ENCODE measurements at regions not wholly inside any gene's neighbourhood (a gene's known extent, or its start where the extent isn't known, plus 50 kb on each side); places are given as distances from the start of the nearest gene placed in this dataset.

DNA sequence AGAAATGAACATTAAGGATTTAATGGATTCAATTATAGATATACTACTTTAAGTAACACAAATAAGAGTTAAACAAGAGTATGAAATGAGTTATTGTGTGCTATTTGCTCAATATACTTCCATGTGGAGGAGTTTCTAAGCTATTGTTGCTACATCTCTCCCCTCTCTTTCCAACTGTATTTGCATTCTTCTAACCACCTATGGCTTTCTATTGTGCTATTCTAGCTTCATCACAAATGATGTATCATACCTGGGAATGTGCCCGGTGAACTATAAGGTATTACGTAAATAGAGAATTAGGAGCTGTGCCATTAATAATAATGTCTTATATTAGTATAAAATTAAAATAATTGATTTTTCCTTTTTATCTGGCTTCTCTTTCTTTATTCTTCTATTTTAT, 87.1 kb upstream of the PLEKHG7 start:
- H3K4me1 ChIP-seq, result no peaks in the 10 kb centered on the region
- H3K27ac ChIP-seq, result no peak overlapping the region
- 93 to 95% methylated on average over 2 of the region's 2 CpGs for WGBS, 2 donors
- intact Hi-C loops (cut with DNase I), result no loop called here
- no peaks in the 10 kb centered on the region for H3K27me3 ChIP-seq
- H3K9me3 ChIP-seq, result no peaks in the 10 kb centered on the region
- no peaks in the 10 kb centered on the region for H3K36me3 ChIP-seq
- DNase-seq, result no peak
- no peak overlapping the region for H3K4me3 ChIP-seq (replicated peaks in 1 of 3)
- TF ChIP-seq, protein P1, sequence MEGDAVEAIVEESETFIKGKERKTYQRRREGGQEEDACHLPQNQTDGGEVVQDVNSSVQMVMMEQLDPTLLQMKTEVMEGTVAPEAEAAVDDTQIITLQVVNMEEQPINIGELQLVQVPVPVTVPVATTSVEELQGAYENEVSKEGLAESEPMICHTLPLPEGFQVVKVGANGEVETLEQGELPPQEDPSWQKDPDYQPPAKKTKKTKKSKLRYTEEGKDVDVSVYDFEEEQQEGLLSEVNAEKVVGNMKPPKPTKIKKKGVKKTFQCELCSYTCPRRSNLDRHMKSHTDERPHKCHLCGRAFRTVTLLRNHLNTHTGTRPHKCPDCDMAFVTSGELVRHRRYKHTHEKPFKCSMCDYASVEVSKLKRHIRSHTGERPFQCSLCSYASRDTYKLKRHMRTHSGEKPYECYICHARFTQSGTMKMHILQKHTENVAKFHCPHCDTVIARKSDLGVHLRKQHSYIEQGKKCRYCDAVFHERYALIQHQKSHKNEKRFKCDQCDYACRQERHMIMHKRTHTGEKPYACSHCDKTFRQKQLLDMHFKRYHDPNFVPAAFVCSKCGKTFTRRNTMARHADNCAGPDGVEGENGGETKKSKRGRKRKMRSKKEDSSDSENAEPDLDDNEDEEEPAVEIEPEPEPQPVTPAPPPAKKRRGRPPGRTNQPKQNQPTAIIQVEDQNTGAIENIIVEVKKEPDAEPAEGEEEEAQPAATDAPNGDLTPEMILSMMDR (IDR thresholded peaks at IDR 0.05), result no peak
- TF ChIP-seq POLR2A (IDR thresholded peaks at IDR 0.05), result no peak

DNA sequence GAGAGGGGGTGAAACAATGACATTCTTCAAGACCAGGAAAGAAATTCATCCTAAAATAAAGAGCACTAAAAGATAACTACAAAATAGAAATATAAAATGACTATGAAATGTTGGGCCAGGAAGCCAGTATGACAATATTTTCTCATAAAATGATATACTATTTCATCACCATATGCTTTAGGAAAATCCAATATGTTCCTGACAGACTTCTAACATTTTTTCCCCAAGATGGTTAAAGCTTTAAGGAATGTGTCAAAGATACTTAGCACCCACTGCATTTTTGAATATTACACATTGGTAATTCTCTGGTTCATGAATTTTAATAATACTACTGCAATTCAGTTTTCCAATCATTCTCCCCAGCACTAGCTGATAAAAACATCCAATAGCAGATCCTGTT, 87.7 kb upstream of the PLEKHG7 start:
- Histone ChIP-seq H3K27ac (no peak overlapping the region), H3K9me3 (no peaks in the 10 kb centered on the region), H3K27me3 (no peaks in the 10 kb centered on the region), H3K4me1 (no peaks in the 10 kb centered on the region), H3K4me3 (replicated peaks in 1 of 3) (no peak overlapping the region), H3K36me3 (no peaks in the 10 kb centered on the region)
- intact Hi-C loops (cut with DNase I), result no loop called here
- DNase-seq, result no peak
- TF ChIP-seq, protein P1 (IDR thresholded peaks at IDR 0.05), result no peak
- TF ChIP-seq POLR2A (IDR thresholded peaks at IDR 0.05), result no peak

DNA sequence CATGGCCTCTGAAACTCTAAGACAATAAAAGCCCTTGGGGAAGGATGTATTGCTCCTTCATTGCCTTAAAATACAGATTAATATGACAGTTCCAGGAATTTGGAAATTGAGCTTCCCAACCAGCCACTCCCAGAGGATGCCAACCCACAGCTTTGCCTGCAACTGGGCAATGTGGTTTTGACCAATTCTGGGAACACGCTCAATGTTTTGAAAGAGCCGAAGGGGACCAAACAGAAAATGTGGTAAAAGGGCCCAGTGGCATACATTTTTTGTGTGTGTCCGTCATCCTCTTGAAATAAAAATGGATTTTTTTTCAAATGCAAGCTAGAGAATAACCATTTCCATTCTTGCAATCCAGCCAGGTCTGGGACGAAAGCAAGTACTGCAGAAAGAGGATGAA, 88.3 kb upstream of the PLEKHG7 start:
- 92 to 93% methylated on average over 4 of the region's 4 CpGs for WGBS, 2 donors
- no peaks in the 10 kb centered on the region for H3K9me3 ChIP-seq
- intact Hi-C loops (cut with DNase I), result no loop called here
- no peak overlapping the region for H3K27ac ChIP-seq
- no peaks in the 10 kb centered on the region for H3K36me3 ChIP-seq
- H3K4me3 ChIP-seq (replicated peaks in 1 of 3), result no peak overlapping the region
- no peaks in the 10 kb centered on the region for H3K4me1 ChIP-seq
- H3K27me3 ChIP-seq, result no peaks in the 10 kb centered on the region
- DNase-seq, result no peak
- TF ChIP-seq, protein P1 (IDR thresholded peaks at IDR 0.05), result no peak
- no peak for TF ChIP-seq POLR2A (IDR thresholded peaks at IDR 0.05)

DNA sequence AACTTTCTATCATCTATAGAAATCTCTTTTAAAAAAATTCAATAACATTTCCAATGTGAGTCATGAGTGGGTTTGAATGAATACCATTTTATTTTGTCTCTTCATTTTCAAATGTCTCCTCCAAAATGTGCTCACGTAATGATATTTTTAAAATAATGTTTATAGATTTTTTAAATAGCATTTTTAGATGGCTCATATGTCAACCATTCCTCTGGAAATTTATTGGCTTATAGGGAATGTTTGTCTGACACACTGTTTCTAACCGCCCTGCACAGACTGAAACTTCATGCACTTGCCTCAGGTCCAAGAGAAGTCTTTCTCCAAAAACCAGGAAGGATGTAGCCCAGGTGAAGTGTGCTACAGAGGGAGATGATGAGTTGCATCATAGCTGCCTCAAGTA, 88.8 kb upstream of the PLEKHG7 start:
- DNase-seq, result no peak
- TF ChIP-seq, protein P1 (IDR thresholded peaks at IDR 0.05), result no peak
- TF ChIP-seq POLR2A (IDR thresholded peaks at IDR 0.05), result no peak
- H3K4me3 ChIP-seq (replicated peaks in 1 of 3), result no peak overlapping the region
- no peaks in the 10 kb centered on the region for H3K27me3 ChIP-seq
- no peaks in the 10 kb centered on the region for H3K9me3 ChIP-seq
- intact Hi-C loops (cut with DNase I), result no loop called here
- H3K27ac ChIP-seq, result no peak overlapping the region
- no peaks in the 10 kb centered on the region for H3K36me3 ChIP-seq
- H3K4me1 ChIP-seq, result no peaks in the 10 kb centered on the region
- 93 to 97% methylated on average over 2 of the region's 2 CpGs for WGBS, 2 donors

DNA sequence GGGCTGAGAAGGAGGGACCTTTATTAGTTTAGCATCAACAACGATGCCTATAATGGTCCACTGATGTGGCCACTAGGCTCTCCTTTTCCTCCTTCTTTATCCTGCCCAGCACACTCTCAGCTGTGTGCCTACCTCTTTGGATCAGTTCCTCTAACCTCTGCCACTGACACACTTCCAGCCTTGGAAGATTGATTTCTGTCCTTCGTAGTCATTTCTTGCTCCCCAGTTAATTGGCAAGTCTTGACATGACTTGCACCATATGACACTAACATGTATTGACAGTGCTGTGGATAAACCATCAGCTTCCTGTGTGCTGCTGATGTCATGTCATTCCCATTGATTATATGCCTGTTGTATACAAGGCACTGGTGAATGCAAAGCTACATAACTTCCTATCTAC, 90.2 kb upstream of the PLEKHG7 start:
- no peak for DNase-seq
- Histone ChIP-seq H3K4me3 (replicated peaks in 1 of 3) (no peak overlapping the region), H3K36me3 (no peaks in the 10 kb centered on the region), H3K9me3 (no peaks in the 10 kb centered on the region), H3K4me1 (no peaks in the 10 kb centered on the region), H3K27ac (no peak overlapping the region), H3K27me3 (no peaks in the 10 kb centered on the region)
- 67 to 77% methylated on average over 2 of the region's 2 CpGs for WGBS, 2 donors
- TF ChIP-seq, protein P1 (IDR thresholded peaks at IDR 0.05), result no peak
- TF ChIP-seq POLR2A (IDR thresholded peaks at IDR 0.05), result no peak
- intact Hi-C loops (cut with DNase I), result no loop called here

All from thyroid gland (tissue), 4 donors.